ENCODE measurements at regions not wholly inside any gene's neighbourhood (a gene's known extent, or its start where the extent isn't known, plus 50 kb on each side); places are given as distances from the start of the nearest gene placed in this dataset.

DNA sequence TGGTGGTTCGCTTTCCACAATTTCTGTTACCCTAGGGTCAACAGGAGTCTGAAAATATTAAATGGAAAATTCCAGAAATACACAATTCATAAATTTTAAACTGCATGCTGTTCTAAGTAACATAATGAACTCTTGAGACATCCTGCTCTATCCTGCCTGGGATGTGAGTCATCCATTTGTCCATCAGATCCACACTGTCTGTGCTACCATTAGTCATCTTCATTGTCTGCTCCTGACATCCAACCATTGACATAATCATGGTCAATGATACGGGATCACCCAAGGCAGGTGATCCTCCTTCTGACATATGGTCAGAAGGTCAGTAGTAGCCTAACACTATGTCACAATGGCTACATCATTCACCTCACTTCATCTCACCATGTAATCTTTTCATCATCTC, 276.7 kb upstream of the KIF2A start:
- H3K36me3 Mint-ChIP-seq (ENCODE audit: low read depth), result no peaks in the 10 kb centered on the region
- peaks cover 8% of the 10 kb centered on the region for H3K9me3 Mint-ChIP-seq

DNA sequence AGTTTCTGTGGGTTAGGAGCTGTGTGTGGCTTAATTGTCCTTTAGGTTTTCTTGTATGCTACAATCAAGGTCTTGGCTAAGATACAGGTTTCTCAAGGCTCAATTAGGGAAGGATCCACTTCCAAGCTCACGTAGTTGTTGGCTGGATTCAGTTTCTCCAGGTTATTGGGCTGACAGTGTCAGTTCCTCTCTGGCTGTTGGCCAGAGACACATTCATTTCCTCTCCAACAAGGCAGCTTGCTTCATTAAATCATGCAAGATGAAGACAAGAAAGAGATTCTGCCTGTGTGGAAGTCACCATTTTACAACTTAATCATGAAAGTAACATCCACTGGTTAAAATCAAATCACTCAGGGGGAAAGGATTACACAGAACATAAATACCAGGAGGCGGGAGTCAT, 275.7 kb upstream of the KIF2A start:
- no peak overlapping the region for H3K4me3 Mint-ChIP-seq
- no peak overlapping the region for H3K27ac Mint-ChIP-seq
- intact Hi-C loops (cut with micrococcal nuclease), result no loop called here

More for the DNA sequence above, 276.7 kb upstream of the KIF2A start:
- intact Hi-C loops (cut with micrococcal nuclease), result no loop called here
- Mint-ChIP-seq H3K4me3 (no peak overlapping the region), H3K27ac (no peak overlapping the region), H3K4me1 (ENCODE audit: low read depth) (no peaks in the 10 kb centered on the region), H3K27me3 (no peaks in the 10 kb centered on the region)

DNA sequence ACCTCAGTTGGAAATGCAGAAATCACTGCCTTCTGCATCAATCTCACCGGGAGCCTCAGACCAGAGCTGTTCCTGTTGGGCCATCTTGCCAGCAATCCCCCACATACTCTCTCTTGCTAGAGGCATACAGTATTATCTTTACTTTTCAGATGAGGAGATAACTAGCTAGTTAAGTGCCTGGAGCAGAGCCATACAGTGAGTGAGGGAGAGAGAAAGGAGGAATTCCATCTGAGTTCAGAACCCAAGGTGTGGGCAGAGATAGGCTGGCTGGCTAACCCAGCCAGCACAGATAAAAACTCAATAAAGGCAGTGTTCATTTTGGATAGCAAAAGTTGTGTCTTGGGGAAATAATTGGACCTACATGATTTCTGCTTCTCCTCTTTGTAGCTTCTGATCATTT, 268.0 kb upstream of the KIF2A start:
- intact Hi-C loops (cut with micrococcal nuclease), result no loop called here
- no peaks in the 10 kb centered on the region for H3K4me1 Mint-ChIP-seq (ENCODE audit: low read depth)
- peaks cover 11% of the 10 kb centered on the region for H3K9me3 Mint-ChIP-seq
- H3K27ac Mint-ChIP-seq, result no peak overlapping the region
- H3K4me3 Mint-ChIP-seq, result no peak overlapping the region
- peaks cover 2% of the 10 kb centered on the region for H3K27me3 Mint-ChIP-seq
- no peaks in the 10 kb centered on the region for H3K36me3 Mint-ChIP-seq (ENCODE audit: low read depth)

More for the DNA sequence above, 275.7 kb upstream of the KIF2A start:
- Mint-ChIP-seq H3K9me3 (peaks cover 8% of the 10 kb centered on the region), H3K36me3 (ENCODE audit: low read depth) (no peaks in the 10 kb centered on the region), H3K27me3 (no peaks in the 10 kb centered on the region), H3K4me1 (ENCODE audit: low read depth) (no peaks in the 10 kb centered on the region)

- intact Hi-C loops (cut with micrococcal nuclease), result no loop called here
- no peak overlapping the region for H3K4me3 Mint-ChIP-seq
- no peaks in the 10 kb centered on the region for H3K36me3 Mint-ChIP-seq (ENCODE audit: low read depth)
- peaks cover 7% of the 10 kb centered on the region for H3K9me3 Mint-ChIP-seq
- H3K27me3 Mint-ChIP-seq, result peaks cover 2% of the 10 kb centered on the region
- no peak overlapping the region for H3K27ac Mint-ChIP-seq
- no peaks in the 10 kb centered on the region for H3K4me1 Mint-ChIP-seq (ENCODE audit: low read depth)
Observed at GRCh38 chr5:62041156-62041756, 264.8 kb upstream of the KIF2A start.

GRCh38 chr5:62042007-62042406, 264.0 kb upstream of the KIF2A start:
- Mint-ChIP-seq H3K4me1 (ENCODE audit: low read depth) (no peaks in the 10 kb centered on the region), H3K27me3 (peaks cover 2% of the 10 kb centered on the region), H3K4me3 (no peak overlapping the region), H3K27ac (no peak overlapping the region), H3K9me3 (no peaks in the 10 kb centered on the region), H3K36me3 (ENCODE audit: low read depth) (no peaks in the 10 kb centered on the region)
- intact Hi-C loops (cut with micrococcal nuclease), result no loop called here

DNA sequence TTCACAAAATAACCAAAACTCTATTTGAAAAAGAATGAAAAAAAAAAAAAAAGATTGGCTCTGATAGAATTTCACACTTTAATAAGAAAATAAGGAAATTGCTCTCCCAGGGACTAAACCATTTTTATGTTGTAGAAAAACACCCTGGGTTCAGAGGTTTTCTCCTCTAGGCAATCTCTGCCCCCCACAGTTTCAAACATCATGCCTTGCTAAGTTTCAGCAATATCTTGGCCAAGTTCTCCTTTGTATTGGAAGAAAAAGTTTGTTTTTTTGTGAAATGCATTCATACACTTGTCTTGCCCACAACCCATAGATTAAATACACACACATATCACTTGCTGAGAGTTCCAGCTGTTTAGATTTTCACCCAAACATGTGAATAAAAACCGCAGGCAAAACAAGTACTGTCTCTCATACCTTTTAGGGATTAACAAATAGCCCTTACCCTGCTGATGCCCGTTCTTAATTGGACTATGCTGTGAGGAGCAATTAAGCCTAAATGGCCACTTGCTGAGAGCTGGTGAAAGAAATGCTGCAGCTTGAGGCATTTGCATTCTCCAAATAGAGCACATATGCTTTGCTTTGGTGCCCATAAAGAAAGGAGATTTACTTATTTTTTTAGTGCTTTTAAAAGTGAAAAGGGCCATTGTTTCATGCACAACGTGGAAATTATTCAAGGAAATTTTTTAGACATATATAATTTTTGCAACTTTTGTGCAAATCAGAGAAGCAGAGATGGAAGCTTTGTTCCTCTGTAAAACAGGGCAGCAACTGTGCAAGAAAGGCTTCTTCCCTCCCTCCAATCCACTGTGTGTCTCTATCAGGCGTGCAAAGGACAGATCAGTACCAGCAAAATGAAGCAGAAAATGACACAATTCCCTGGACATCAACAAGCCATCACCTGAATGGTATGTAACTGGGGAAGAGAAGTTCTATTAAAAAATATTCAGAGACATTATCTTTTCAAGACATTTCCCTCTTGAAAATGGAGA, 262.4 kb upstream of the KIF2A start:
- Mint-ChIP-seq H3K9me3 (no peaks in the 10 kb centered on the region), H3K36me3 (ENCODE audit: low read depth) (no peaks in the 10 kb centered on the region), H3K27ac (no peak overlapping the region), H3K27me3 (peaks cover 2% of the 10 kb centered on the region), H3K4me3 (no peak overlapping the region), H3K4me1 (ENCODE audit: low read depth) (no peaks in the 10 kb centered on the region)
- intact Hi-C loops (cut with micrococcal nuclease), result no loop called here

DNA sequence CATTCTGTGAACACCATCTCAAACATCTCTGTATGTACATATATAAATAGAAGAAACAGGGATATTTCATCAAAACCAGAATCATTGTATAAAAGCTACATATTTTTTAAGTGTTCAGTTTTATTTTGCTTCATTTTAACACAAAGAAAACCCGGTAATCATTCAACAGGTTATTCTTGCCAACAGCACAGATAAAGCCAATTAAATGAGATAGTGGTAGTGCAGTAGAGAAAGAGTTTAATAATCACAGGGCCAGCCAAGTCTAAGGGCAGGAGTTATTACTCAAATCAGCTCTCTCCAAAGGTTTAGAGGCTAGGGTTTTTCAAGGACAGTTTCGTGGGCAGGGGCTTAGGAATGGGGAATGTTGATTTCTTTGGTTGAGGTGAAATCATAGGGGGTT, 261.0 kb upstream of the KIF2A start:
- Mint-ChIP-seq H3K9me3 (no peaks in the 10 kb centered on the region), H3K27ac (no peak overlapping the region), H3K36me3 (ENCODE audit: low read depth) (no peaks in the 10 kb centered on the region), H3K27me3 (peaks cover 2% of the 10 kb centered on the region), H3K4me3 (no peak overlapping the region), H3K4me1 (ENCODE audit: low read depth) (no peaks in the 10 kb centered on the region)
- intact Hi-C loops (cut with micrococcal nuclease), result no loop called here

DNA sequence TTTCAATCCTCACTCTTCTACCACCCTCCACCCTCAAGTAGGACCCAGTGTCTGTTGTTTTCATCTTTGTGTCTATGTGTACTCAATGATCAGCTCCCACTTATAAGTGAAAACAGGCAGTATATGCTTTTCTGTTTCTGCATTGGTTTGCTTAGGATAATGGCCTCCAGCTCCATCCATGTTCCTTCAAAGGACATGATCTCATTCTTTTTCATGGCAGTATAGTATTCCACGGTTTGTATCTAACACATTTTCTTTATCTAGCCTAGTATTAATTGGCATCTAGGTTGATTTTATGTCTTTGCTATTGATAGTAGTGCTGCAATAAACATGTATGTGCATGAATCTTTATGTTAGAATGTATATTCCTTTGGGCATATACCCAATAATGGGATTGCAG, 259.8 kb upstream of the KIF2A start:
- H3K27ac Mint-ChIP-seq, result no peak overlapping the region
- intact Hi-C loops (cut with micrococcal nuclease), result no loop called here
- no peaks in the 10 kb centered on the region for H3K9me3 Mint-ChIP-seq
- no peak overlapping the region for H3K4me3 Mint-ChIP-seq
- H3K4me1 Mint-ChIP-seq (ENCODE audit: low read depth), result no peaks in the 10 kb centered on the region
- H3K36me3 Mint-ChIP-seq (ENCODE audit: low read depth), result no peaks in the 10 kb centered on the region
- peaks cover 2% of the 10 kb centered on the region for H3K27me3 Mint-ChIP-seq

- H3K27ac Mint-ChIP-seq, result no peak overlapping the region
- no peaks in the 10 kb centered on the region for H3K4me1 Mint-ChIP-seq (ENCODE audit: low read depth)
- intact Hi-C loops (cut with micrococcal nuclease), result no loop called here
- H3K9me3 Mint-ChIP-seq, result peaks cover under 1% of the 10 kb centered on the region
- no peaks in the 10 kb centered on the region for H3K27me3 Mint-ChIP-seq
- H3K4me3 Mint-ChIP-seq, result no peak overlapping the region
- no peaks in the 10 kb centered on the region for H3K36me3 Mint-ChIP-seq (ENCODE audit: low read depth)
Observed at GRCh38 chr5:62051747-62052146, 254.3 kb upstream of the KIF2A start.

DNA sequence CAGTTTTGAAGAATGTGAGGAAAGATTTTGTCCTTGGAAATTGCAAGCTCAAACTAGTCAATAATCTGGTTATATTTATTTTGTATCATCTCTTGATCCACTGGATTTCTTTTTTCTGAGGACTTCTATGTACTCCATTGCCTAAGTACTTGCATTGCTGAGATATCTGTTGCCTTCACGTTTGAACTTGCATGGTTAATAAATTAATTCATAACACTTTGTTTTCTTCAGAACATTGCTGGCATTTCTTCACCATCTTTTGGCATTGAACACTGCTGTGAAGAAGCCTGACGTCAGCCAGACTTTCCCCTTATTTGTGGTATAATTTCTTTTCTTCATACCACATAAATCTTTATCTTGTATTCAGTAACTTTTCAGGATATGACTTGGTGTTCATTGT, 246.0 kb upstream of the KIF2A start:
- Mint-ChIP-seq H3K4me3 (no peak overlapping the region), H3K36me3 (ENCODE audit: low read depth) (no peaks in the 10 kb centered on the region)
- intact Hi-C loops (cut with micrococcal nuclease), result no loop called here

GRCh38 chr5:62065050-62065449, 241.0 kb upstream of the KIF2A start:
- Mint-ChIP-seq H3K9me3 (no peaks in the 10 kb centered on the region), H3K4me1 (ENCODE audit: low read depth) (no peaks in the 10 kb centered on the region), H3K27ac (no peak overlapping the region), H3K27me3 (peaks cover 2% of the 10 kb centered on the region), H3K4me3 (no peak overlapping the region), H3K36me3 (ENCODE audit: low read depth) (no peaks in the 10 kb centered on the region)
- intact Hi-C loops (cut with micrococcal nuclease), result no loop called here

More for the DNA sequence above, 246.0 kb upstream of the KIF2A start:
- Mint-ChIP-seq H3K4me1 (ENCODE audit: low read depth) (no peaks in the 10 kb centered on the region), H3K9me3 (peaks cover 22% of the 10 kb centered on the region), H3K27ac (no peak overlapping the region), H3K27me3 (peaks cover 2% of the 10 kb centered on the region)

DNA sequence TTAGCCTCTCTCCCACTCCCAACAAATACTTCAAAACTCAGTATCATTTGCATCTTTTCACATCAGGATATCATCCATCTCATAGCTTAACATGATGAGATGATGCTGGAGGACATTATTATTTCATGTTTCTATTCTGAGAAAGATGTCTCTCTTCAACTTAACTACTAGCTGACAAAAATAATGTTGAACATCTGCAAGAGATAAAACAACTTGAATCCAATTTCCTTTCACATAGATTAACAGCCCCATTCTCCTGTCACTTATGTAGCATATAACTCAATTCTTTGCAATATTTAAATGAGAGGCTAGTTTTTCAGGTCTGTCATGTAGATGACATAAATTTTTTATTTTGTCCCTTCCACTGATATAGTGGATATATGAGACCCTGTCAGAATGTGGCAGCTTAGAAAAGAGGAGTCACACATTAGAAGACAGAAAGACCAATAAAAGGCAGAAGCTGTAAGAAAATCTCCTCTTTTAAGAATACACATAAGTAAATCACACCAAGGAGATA, 239.2 kb upstream of the KIF2A start:
- H3K4me1 Mint-ChIP-seq (ENCODE audit: low read depth), result no peaks in the 10 kb centered on the region

DNA sequence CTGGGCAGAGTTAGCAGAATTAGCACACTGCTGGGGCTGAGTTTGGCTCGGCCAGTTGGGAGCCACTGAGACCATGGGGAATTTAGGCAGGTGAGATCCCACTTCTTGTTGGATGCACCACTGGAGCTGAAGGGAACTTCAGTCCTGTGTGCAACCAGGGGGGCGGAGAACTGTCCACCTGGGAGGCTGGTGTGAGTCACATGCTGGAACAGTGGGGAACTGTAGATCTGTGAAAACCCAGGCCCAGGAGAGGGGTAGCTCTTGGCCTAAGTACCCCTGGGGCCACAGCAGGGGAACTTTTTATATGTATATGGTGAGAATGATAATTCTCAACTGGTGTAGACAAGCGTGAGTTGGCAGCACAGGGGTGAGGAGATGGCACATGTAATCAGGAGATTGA, 237.5 kb upstream of the KIF2A start:
- H3K27me3 Mint-ChIP-seq, result no peaks in the 10 kb centered on the region
- no peaks in the 10 kb centered on the region for H3K9me3 Mint-ChIP-seq
- H3K27ac Mint-ChIP-seq, result no peak overlapping the region
- H3K36me3 Mint-ChIP-seq (ENCODE audit: low read depth), result no peaks in the 10 kb centered on the region
- H3K4me1 Mint-ChIP-seq (ENCODE audit: low read depth), result no peaks in the 10 kb centered on the region
- intact Hi-C loops (cut with micrococcal nuclease), result no loop called here
- H3K4me3 Mint-ChIP-seq, result no peak overlapping the region

More for the DNA sequence above, 239.2 kb upstream of the KIF2A start:
- H3K36me3 Mint-ChIP-seq (ENCODE audit: low read depth), result no peaks in the 10 kb centered on the region
- intact Hi-C loops (cut with micrococcal nuclease), result no loop called here
- peaks cover 2% of the 10 kb centered on the region for H3K27me3 Mint-ChIP-seq
- H3K9me3 Mint-ChIP-seq, result no peaks in the 10 kb centered on the region
- H3K27ac Mint-ChIP-seq, result no peak overlapping the region
- no peak overlapping the region for H3K4me3 Mint-ChIP-seq

GRCh38 chr5:62077387-62077786, 228.6 kb upstream of the KIF2A start:
- Mint-ChIP-seq H3K27ac (no peak overlapping the region), H3K36me3 (ENCODE audit: low read depth) (no peaks in the 10 kb centered on the region), H3K4me3 (no peak overlapping the region), H3K9me3 (no peaks in the 10 kb centered on the region), H3K27me3 (no peaks in the 10 kb centered on the region), H3K4me1 (ENCODE audit: low read depth) (no peaks in the 10 kb centered on the region)
- intact Hi-C loops (cut with micrococcal nuclease), result no loop called here

All from dendritic cell treated with granulocyte-macrophage colony-stimulating factor and Interleukin-4, amounts not matched to agents 40 ng/mL and 50 ng/mL, for 4 days (primary cell).